CD4-positive, alpha-beta T cell (primary cell): ENCODE measurements at regions not wholly inside any gene's neighbourhood (a gene's known extent, or its start where the extent isn't known, plus 50 kb on each side); places are given as distances from the start of the nearest gene placed in this dataset.

Experiments used
- ATAC-seq: fragments of 200-7000 bp; cut with Tn5 transposase; one replicate; pipeline ENCODE4 v1.10.0; 2022; ENCODE audit warnings: mild to moderate bottlenecking; ENCODE audit not compliant: poor library complexity
- CTCF ChIA-PET: fragments of 350-600 bp; sonication (Branson Sonifier 250); formaldehyde crosslinking; loops from one replicate; lab custom pipeline; 2021; ENCODE audit warnings: antibody characterized with exemption, inconsistent platforms; lab: Charles Lee
- POLR2A ChIA-PET: fragments of 350-600 bp; sonication (Branson Sonifier 250); formaldehyde crosslinking; loops from one replicate; lab custom pipeline; 2021; ENCODE audit warnings: antibody characterized with exemption, inconsistent platforms; lab: Charles Lee
- DNase-seq, 14 experiments: peaks; one replicate each; pipeline ENCODE4 v3.0.0-alpha.2; 2013 to 2020; ENCODE audit warnings: mixed read lengths in 2 of 14
- H3K27ac ChIP-seq, 2 donors: one replicate each; pipeline versions ENCODE4 v1.5.1 to v1.7.0; 2013; ENCODE audit warnings: low read length in 2 of 2, low read depth in 1 of 2, mild to moderate bottlenecking in 1 of 2
- H3K27me3 ChIP-seq, 2 experiments: 1 replicate in 1 of 2; 2 replicates in 1 of 2; pipeline versions ENCODE4 v1.6.1 to v1.7.0; 2013; ENCODE audit warnings: low read length in 2 of 2, control low read depth in 1 of 2, mild to moderate bottlenecking in 1 of 2, moderate library complexity in 1 of 2; ENCODE audit not compliant: insufficient read depth in 2 of 2, control insufficient read depth in 1 of 2
- H3K36me3 ChIP-seq: one replicate; pipeline ENCODE4 v1.6.1; 2013; ENCODE audit warnings: low read length, control low read depth; ENCODE audit not compliant: insufficient read depth
- H3K4me1 ChIP-seq: one replicate; pipeline ENCODE4 v1.6.1; 2013; ENCODE audit warnings: low read length, control low read depth; ENCODE audit not compliant: insufficient read depth
- H3K4me3 ChIP-seq: one replicate; pipeline ENCODE4 v1.5.1; 2013; ENCODE audit warnings: mild to moderate bottlenecking, low read length, moderate library complexity
- H3K9me3 ChIP-seq, 2 experiments: 1 replicate in 1 of 2; 2 replicates in 1 of 2; pipeline versions ENCODE4 v1.6.1 to v1.7.0; 2013; ENCODE audit warnings: low read length in 2 of 2, mild to moderate bottlenecking in 2 of 2, control low read depth in 1 of 2, moderate library complexity in 1 of 2; ENCODE audit not compliant: control insufficient read depth in 1 of 2, insufficient read depth in 1 of 2
- H3K27ac Mint-ChIP-seq: one replicate; pipeline ENCODE4 v1.8.0; 2020; ENCODE audit warnings: mixed read lengths
- H3K27me3 Mint-ChIP-seq: one replicate; pipeline ENCODE4 v1.8.0; 2021; ENCODE audit warnings: mixed read lengths
- H3K36me3 Mint-ChIP-seq: one replicate; pipeline ENCODE4 v1.8.0; 2021; ENCODE audit warnings: low read depth, mixed read lengths
- H3K4me1 Mint-ChIP-seq: one replicate; pipeline ENCODE4 v1.8.0; 2021; ENCODE audit warnings: low read depth, mixed read lengths
- H3K4me3 Mint-ChIP-seq: one replicate; pipeline ENCODE4 v1.8.0; 2020; ENCODE audit warnings: mild to moderate bottlenecking, mixed read lengths
- H3K9me3 Mint-ChIP-seq: one replicate; pipeline ENCODE4 v1.8.0; 2020; ENCODE audit warnings: mixed read lengths
- CTCF ChIP-seq: fragments of 200-600 bp; IDR thresholded peaks from one replicate; pipeline ENCODE4 v1.8.0; 2022; ENCODE audit warnings: antibody characterized with exemption, mild to moderate bottlenecking
- intact Hi-C, 2 experiments: fragments of 100-400 bp; cut with DNase I in 1 of 2; cut with micrococcal nuclease in 1 of 2; formaldehyde crosslinking; loops; one replicate each; pipeline versions ENCODE4 v1.15.1 to v1.9.0; 2023 to 2025; cut with DNase I, micrococcal nuclease

DNA sequence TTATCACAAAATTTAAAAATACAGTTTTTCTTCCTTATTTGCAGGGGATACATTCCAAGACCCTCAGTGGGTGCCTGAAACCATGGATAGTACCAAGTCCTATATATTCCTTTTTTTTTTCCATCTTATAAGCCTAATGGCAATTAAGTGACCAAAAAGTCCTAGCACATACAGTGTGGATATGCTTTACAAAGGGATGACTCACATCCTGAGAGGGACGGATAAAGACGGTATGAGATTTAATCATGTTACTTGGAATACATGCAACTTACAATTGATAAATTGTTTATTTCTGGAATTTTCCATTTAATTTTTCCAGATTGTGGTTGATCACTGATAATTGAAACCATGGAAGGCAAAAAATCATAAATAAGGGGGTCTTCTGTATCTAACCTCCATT, 181.2 kb upstream of the BRINP3 start:
- Histone ChIP-seq H3K9me3 (no peaks in the 10 kb centered on the region), H3K36me3 (no peaks in the 10 kb centered on the region), H3K27me3 (no peaks in the 10 kb centered on the region), H3K27ac (no peak overlapping the region), H3K4me3 (no peak overlapping the region), H3K4me1 (no peaks in the 10 kb centered on the region)
- intact Hi-C loops: no loop called here
- Mint-ChIP-seq H3K9me3 (peaks cover 7% of the 10 kb centered on the region), H3K4me1 (no peaks in the 10 kb centered on the region), H3K27me3 (no peaks in the 10 kb centered on the region), H3K4me3 (no peak overlapping the region), H3K27ac (no peak overlapping the region), H3K36me3 (no peaks in the 10 kb centered on the region)
- ChIA-PET POLR2A (no interaction called here), CTCF (no interaction called here)
- no peak for TF ChIP-seq CTCF
- DNase-seq (no peak), ATAC-seq (no peak)

DNA sequence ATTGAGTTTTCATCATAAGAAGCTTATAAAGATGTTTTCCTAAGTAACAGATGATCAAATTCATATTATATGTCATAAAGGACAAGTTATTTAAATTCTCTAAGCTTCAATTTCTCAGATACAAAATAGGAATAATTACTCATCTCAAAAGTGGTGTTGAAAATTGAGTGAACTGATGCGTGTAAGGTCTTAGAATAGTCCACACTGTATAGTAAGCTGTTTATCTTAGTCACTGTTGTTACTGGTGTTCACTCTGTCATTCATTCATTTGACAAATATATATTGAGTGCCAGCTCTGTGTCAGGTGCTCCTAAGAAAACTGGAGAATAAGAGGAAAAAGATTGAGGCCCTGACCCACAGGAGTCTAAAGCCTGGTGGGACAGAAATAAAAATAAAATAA, 186.3 kb upstream of the BRINP3 start:
- Mint-ChIP-seq H3K9me3 (peaks cover 13% of the 10 kb centered on the region), H3K4me3 (no peak overlapping the region), H3K4me1 (no peaks in the 10 kb centered on the region), H3K27me3 (no peaks in the 10 kb centered on the region), H3K27ac (no peak overlapping the region), H3K36me3 (no peaks in the 10 kb centered on the region)
- H3K27me3 ChIP-seq: no peaks in the 10 kb centered on the region
- intact Hi-C loops: loop anchor here in 1 of 2 experiments (10.0 kb wide), 1 partner anchor 59 kb away; no protein-coding TSS in a partner anchor
- no peaks in the 10 kb centered on the region for H3K4me1 ChIP-seq
- no peak overlapping the region for H3K27ac ChIP-seq
- TF ChIP-seq CTCF: no peak
- ChIA-PET POLR2A (no interaction called here), CTCF (no interaction called here)
- H3K36me3 ChIP-seq: no peaks in the 10 kb centered on the region
- H3K4me3 ChIP-seq: no peak overlapping the region
- ATAC-seq: no peak
- no peak for DNase-seq
- peaks cover 0 to 6% of the 10 kb centered on the region in 2 experiments for H3K9me3 ChIP-seq

DNA sequence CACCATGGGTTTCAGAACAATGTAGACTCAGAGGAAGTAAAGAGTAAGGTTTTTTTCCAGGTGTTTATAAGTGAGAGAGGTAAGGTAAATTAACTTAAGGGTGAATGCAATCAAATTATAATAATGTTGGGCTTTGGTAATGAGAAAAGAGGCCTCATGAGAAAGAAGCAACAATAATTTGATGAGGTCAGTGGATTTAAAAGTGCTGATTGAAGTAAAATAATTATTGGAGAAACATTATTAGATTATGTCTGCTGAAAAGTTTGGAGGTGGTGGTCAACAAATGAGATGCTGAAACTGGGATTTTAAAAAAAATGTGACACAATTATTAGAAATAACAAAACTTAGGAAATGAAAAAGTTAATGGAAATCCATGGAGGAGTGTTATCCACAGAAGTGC, 187.4 kb upstream of the BRINP3 start:
- Mint-ChIP-seq H3K27ac (no peak overlapping the region), H3K27me3 (no peaks in the 10 kb centered on the region), H3K4me3 (no peak overlapping the region), H3K4me1 (no peaks in the 10 kb centered on the region), H3K9me3 (peaks cover 17% of the 10 kb centered on the region), H3K36me3 (no peaks in the 10 kb centered on the region)
- no peaks in the 10 kb centered on the region for H3K36me3 ChIP-seq
- ATAC-seq: no peak
- H3K9me3 ChIP-seq: peaks cover 0 to 6% of the 10 kb centered on the region in 2 experiments
- no peak overlapping the region for H3K4me3 ChIP-seq
- intact Hi-C loops: loop anchor here in 1 of 2 experiments (10.0 kb wide), 1 partner anchor 60 kb away; no protein-coding TSS in a partner anchor
- DNase-seq: no peak
- H3K27me3 ChIP-seq: no peaks in the 10 kb centered on the region
- H3K4me1 ChIP-seq: no peaks in the 10 kb centered on the region
- H3K27ac ChIP-seq: no peak overlapping the region
- POLR2A ChIA-PET: no interaction called here
- CTCF ChIA-PET: no interaction called here
- TF ChIP-seq CTCF: no peak
